ENCODE measurements at regions not wholly inside any gene's neighbourhood (a gene's known extent, or its start where the extent isn't known, plus 50 kb on each side); places are given as distances from the start of the nearest gene placed in this dataset.
A peak's percentile ranks its signal among the peaks of the same experiment; 100 is the strongest.

GRCh38 chr6:26197933-26198721 lies 110.9 kb downstream of the HFE start:
- DNase-seq: no peak

- peak in 1 of 2 experiments; percentile 54 for DNase-seq
These were observed 111.5 kb downstream of the HFE start for GRCh38 chr6:26198722-26199056.

- DNase-seq: peak; percentile 64 to 88
These were observed 112.0 kb downstream of the HFE start for GRCh38 chr6:26199057-26199772.

- DNase-seq: no peak
These were observed 112.8 kb downstream of the HFE start for GRCh38 chr6:26199773-26200764.

GRCh38 chr6:26200918-26201721 lies 113.9 kb downstream of the HFE start:
- no peak for DNase-seq

GRCh38 chr6:26202201-26202611 lies 115.0 kb downstream of the HFE start:
- DNase-seq: no peak

GRCh38 chr6:26202811-26203583 lies 115.8 kb downstream of the HFE start:
- DNase-seq: no peak

- DNase-seq: peak; percentile 71 to 93
These were observed 117.3 kb downstream of the HFE start for GRCh38 chr6:26204332-26205160.

GRCh38 chr6:26205161-26205624 lies 118.0 kb downstream of the HFE start:
- DNase-seq: peak in 1 of 2 experiments; percentile 70

GRCh38 chr6:26205625-26206574 lies 118.7 kb downstream of the HFE start:
- DNase-seq: peak in 1 of 2 experiments; percentile 26

- no peak for DNase-seq
These were observed 119.9 kb downstream of the HFE start for GRCh38 chr6:26206868-26207801.

GRCh38 chr6:26211963-26212362 lies 124.7 kb downstream of the HFE start:
- no peak for DNase-seq

GRCh38 chr6:26213334-26214075 lies 126.3 kb downstream of the HFE start:
- no peak for DNase-seq

- no peak for DNase-seq
These were observed 127.8 kb downstream of the HFE start for GRCh38 chr6:26214803-26215584.

GRCh38 chr6:26215585-26216358 lies 128.5 kb downstream of the HFE start:
- DNase-seq: peak in 1 of 2 experiments; percentile 67
